Ishikawa (cell line): ENCODE measurements at regions not wholly inside any gene's neighbourhood (a gene's known extent, or its start where the extent isn't known, plus 50 kb on each side); places are given as distances from the start of the nearest gene placed in this dataset.

ENCODE experiments used
- CEBPB ChIP-seq: IDR thresholded peaks from 2 replicates; pipeline ENCODE4 v1.6.1; 2012
- EP300 ChIP-seq: IDR thresholded peaks from 2 replicates; pipeline ENCODE4 v1.6.1; 2012; ENCODE audit warnings: borderline replicate concordance
- RAD21 ChIP-seq: IDR thresholded peaks from 2 replicates; pipeline ENCODE4 v1.6.1; 2012; ENCODE audit warnings: low read depth
- YY1 ChIP-seq: IDR thresholded peaks from 2 replicates; pipeline ENCODE4 v1.6.1; 2012; ENCODE audit warnings: low read depth

GRCh38 chr14:44166611-44167010 is 340.5 kb downstream of the FSCB start:
- no peak for TF ChIP-seq YY1
- no peak for TF ChIP-seq EP300
- TF ChIP-seq CEBPB = no peak
- TF ChIP-seq RAD21 = no peak
